GM12892 (cell line): ENCODE measurements at regions not wholly inside any gene's neighbourhood (a gene's known extent, or its start where the extent isn't known, plus 50 kb on each side); places are given as distances from the start of the nearest gene placed in this dataset.

Source experiments
- POLR2A ChIP-seq: IDR thresholded peaks from 2 replicates; pipeline ENCODE4 v1.6.1; 2011; ENCODE audit warnings: low read depth, low read length, control low read depth
- TAF1 ChIP-seq: IDR thresholded peaks from 2 replicates; pipeline ENCODE4 v1.6.1; 2011; ENCODE audit warnings: low read depth, mild to moderate bottlenecking, control low read depth, low read length, borderline replicate concordance

DNA sequence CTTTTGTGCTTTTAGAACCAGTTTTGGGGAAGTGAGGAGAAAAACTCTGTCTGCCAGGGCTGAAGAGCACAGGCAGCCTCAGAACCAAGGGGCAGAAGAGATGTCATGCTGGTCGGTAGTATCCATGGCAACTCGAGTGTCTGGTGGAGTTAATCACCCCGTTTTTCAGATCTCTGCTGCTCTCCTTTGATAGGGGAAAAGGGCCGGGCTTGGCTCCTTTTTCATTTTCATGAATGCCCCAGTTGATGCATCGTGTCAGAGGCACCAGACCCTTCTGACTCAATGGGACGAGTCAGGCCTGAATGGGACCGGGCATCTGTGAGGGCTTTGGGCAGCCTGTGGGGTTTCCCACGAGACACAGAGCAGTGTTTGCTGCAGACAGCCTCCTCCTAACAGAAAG, 304.6 kb downstream of the ABCC12 start:
- TF ChIP-seq TAF1 (no peak), POLR2A (no peak)
